NCI-H2171 treated with DMSO at 0.1 percent for 48 hours (cell line): ENCODE measurements at regions not wholly inside any gene's neighbourhood (a gene's known extent, or its start where the extent isn't known, plus 50 kb on each side); places are given as distances from the start of the nearest gene placed in this dataset.

Source experiments
- DNase-seq: peaks from one replicate; lab custom pipeline; 2025; lab: John Stamatoyannopoulos, UW

DNA sequence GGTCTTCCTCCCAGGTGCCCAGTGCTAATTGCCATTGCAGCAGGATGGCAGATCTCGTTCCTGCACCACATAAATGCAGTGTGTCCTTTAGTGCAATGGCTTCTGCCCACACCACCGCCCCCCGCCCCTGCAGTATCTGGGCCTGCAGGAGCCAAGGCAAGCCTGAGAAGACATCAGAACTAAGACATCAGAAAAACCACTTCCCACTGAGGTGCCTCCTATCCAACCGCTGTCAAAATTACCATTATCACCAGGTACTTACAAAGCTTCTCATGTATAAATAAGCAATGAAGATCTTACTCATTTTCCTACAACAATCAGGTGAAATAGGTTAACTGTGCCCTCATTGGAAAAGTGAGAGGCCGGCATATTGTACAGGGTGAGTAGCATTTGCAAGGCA is 228.8 kb downstream of the FBXO15 start:
- no peak for DNase-seq

DNA sequence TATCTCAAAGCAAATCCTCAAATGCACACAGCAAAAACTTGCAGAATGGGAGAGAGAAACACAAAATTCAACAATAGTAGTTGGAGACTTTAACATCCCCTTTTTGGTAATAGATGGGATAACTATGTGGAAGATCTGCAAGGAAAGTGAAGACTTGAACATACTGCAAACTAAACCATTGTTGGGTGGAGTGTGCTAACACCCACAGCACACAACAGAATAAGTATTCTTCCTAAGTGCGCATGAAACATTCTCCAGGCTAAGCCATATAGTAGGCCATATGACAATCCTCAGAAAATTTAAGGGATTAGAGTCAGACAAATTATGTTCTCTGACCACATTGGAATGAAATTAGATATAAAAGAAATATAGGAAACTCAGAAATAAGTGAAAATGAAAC is 230.6 kb downstream of the FBXO15 start:
- DNase-seq = no peak

DNA sequence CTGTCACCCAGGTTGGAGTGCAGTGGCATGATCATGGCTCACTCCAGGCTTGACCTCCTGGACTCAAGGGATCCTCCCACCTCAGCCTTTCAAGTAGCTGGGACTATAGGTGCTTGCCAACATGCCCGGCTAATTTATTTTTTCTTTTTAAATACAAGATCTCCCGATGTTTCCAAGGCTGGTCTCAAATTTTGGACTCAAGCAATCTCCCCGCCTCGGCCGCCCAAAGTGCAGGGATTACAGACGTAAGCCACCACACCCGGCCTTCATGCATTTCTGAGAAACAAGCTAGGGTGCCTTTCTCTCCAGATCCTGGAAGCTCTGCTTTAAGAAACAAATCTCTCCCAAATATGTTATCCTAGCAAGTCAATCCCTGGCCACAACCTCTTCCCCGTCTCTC is 234.1 kb downstream of the FBXO15 start:
- DNase-seq = no peak

DNA sequence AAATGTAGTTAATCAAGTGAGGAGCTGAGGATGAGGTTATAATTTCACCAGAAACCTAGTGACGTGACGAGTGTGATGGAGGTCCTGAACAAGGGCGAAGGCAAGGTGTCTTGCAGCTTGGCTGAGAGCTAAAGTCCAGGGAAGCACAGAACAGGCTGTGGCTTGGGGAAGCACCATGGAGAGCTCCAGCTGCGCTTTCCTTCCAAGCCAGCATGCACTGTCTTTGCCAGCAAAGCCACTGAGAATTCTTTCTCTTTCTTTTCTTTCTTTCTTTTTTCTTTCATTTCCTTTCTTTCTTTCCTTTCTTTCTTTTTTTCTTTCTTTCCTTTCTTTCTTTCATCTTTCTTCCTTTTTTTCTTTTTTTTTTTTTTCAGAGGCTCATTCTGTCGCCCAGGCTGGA is 239.3 kb downstream of the FBXO15 start:
- no peak for DNase-seq

DNA sequence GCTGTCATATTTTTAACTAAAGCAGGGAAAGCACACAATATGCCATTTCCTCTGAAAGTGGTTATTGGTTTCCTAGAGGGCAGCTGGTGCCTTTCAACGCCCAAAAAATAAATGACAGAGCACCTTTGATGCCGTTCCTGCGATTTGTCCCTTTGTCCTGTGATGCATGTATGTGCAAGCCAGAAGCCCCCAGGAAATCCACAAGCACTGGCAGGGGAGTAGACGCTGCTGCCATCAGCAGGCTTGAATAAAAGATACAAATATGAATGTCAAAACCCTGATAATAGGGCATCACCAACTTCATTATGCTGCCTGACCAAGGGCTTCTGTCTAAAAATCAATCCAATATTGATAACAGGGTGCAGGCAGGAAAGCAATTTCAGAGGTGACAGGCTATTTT is 246.1 kb downstream of the FBXO15 start:
- DNase-seq = no peak

DNA sequence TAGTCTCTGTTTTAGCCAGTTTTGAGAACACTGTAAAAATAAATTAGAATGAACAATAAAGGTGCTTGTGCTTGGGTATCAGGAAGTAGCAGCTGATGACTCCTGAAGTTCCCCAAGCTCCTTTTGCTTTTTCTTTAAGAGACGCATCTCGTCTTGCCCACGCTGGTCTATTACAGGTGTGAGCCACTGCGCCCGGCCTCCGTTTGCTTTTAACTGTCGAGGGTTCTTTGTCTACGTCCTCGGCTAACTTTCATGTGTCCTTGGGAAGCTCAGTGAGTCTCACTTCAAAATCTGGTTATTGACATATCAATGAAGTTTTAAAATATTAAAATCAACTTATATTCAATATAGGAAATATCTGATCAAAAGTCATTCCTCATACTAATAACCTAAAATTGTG is 246.5 kb downstream of the FBXO15 start:
- DNase-seq = no peak

DNA sequence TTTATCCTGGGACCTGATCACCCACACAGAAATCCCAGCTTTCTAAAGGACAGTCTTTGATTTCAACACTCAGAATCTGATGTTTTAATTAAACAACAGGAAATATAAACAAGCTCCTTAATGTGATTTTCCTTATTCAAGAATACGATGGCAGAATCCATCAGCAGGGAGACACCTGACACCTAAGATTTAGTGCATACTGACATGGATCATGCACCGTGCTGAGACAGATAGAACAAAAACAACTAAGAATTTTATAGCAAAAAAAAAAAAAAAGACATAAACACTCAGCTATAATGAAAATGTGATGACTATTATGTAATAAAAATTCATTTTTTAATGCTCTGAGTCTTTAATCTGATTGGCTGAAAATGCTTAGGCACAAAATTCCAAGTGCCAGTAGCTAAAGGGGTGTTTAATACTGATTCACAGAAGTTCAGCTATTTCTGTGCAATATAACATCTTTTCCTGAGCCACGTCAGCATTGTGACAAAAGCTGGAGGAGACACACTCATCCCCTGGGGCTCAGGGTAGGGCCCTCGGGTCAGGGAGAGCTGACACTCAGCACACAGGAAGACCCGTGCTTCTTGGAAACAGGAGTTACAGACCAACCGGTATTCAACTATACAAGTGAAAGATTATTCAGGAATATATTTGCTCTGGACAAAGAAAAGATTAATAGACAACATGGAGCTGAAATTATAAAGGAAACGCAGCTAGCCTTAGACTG is 247.4 kb downstream of the FBXO15 start:
- no peak for DNase-seq

DNA sequence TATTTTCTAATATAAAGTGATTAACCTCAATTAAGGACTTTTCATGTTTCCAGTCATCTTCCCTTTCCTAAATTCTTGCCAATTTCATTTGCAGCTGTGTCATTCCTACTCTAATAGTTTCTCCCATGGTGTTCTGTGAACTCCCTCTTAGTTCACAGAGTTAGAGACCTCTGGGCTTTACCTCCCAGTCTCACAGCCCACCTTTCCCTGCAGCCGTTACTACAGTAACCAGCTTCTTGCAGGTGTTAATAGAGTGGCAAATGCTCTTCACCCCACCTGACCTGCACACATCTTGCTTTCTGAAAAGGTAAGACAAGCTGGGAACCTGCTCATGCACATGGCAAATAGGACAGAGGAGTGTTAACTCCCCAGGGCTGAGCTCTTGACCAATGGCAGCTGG is 250.1 kb downstream of the FBXO15 start:
- no peak for DNase-seq

DNA sequence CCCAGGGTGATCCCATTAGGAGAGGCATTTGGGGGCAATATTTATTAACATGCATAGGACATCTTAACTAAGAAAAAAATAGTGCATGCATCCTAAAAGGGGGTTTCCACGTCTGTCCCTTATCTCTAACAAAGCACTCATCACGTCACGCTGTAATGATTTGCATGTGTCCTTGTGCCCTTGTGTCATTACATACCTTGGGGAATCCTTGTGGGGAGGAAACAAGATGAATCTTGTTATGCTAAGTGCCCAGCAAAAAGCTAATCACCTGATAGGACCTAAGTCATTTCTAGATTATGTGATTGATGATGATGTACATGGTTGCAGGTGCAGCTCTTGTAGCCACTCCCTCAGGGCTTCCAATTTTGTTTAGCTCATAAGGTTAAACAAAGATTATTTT is 250.9 kb downstream of the FBXO15 start:
- DNase-seq = no peak

DNA sequence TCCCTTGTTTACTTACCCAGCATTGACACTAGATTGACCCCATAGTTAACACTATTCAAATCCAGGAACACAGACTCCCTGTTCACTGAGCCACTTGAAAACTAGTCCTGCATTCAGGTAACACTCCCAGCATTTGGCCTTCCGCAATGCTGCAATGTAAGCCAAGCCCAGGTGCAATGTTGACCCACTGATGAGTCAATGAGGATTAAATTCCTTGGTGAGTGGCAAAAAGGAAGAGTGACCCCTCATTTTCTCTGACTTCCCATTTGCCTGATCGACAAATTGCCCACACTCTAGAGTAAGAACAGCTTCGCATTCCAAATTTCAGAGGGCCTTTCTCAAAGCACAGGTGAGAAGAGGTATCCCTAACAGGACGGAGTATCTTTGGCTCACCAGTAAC is 251.9 kb downstream of the FBXO15 start:
- no peak for DNase-seq

DNA sequence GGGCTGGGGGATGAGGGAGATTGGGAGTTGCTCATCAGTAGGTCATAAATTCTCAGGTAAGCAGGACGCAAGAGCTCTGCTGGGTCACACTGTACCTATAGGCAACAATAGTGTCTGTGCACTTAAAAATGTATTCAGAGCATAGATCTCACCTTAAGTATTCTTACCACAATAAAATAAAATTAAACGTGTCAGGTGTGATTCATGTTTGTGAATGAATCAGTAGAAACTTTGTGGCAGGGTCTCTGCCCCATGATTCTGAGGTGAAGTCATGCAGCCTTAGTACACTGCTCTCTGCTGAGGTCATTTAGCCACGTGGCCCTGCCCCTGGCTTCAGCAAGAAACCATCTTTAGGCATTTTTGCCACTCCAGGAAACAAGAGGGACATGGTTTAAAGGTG is 253.8 kb downstream of the FBXO15 start:
- no peak for DNase-seq

DNA sequence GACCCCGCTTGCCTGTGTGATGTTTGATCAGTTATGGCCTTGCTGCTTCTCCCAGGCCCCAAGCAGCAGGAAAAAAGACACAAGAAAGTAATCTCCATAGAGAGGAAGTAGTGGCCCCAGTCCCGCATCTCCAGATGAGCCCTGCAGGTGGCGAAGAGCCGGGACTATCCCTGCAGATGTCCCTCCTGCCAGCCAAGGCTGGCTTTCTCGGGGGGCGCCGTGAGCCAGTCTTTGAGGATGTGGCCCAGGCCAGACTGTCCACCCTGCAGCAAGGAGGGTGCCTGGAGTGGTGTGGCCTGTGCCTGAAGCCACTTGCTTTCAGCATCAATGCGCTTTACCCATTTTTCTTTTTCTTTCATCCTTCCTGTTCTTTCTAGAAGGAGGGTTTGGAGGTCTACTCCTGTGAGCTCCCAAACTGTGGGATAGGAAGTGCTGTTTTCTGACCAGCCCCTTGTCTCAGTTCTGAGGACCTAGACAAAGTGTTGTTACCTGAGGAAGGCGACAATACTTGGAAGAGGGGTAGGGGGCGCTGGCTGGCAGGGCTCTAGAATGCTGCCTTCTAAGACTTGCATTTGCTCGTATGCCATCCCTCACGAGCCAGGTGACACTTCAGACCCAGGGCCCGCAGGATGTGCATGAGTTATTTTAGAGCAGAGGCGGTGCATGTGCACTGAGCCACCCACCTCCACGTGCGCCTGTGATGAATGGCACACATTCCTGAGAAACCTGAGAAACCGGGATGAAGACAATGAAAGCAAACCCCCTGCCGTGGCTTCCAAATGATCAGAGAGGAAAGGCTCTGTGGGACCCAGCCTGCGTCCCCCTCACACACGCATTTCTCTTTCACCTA is 255.8 kb downstream of the FBXO15 start:
- no peak for DNase-seq

DNA sequence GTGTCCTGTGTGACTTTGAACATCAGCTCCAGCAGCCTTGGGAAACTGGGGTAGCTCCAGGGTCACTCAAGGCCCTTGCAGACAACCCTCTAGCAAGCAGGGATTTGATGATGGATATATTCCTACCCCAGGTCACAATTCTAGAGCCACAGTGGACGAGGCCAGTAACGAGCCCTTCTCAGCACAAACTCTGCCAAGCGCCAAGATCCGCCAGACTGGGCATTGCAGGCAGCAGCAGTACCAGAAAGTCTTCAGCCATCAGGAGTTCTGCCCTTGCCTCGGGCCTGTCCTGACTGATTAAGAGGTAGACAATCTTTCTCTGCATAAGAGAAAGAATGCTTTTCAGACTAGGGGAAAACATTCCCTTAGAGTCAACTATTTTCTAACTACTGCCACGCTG is 259.1 kb downstream of the FBXO15 start:
- no peak for DNase-seq

DNA sequence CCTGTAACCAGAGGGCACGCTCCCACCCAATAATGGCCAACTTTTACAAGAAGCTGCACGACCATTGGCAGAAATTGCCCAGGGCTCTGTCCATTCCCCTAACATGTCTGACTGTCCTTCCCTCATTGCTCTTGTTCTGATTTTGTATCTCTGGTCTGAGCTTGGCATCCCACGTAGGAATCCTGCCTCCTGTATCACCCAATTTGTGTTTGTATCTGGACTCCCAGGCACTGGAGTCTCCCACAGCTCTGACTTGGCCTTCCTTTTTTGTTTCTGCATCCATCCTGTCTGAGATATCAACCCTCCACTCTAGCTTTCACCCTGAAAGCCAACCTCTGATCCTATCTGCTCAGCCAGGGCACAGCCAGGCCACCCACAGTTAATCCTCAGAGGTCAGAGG is 259.8 kb downstream of the FBXO15 start:
- no peak for DNase-seq

DNA sequence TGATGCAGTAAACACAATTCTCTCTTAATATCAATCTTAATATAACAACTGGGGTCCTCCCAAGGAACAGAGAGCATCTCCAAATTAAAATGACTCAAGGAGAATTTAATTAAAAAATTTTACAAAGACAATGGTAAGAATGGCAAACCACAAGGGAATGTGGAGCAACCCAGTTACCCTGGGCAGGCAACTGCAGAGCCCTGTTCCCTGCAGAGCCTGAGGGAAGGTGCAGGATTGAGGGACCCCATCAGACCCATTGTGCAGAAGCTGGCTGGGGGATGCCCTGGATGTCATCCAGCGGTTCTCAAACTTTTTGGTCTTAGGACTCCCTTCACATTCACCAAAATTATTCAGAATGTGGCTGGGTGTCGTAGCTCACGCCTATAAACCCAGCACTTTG is 262.8 kb downstream of the FBXO15 start:
- DNase-seq = no peak

DNA sequence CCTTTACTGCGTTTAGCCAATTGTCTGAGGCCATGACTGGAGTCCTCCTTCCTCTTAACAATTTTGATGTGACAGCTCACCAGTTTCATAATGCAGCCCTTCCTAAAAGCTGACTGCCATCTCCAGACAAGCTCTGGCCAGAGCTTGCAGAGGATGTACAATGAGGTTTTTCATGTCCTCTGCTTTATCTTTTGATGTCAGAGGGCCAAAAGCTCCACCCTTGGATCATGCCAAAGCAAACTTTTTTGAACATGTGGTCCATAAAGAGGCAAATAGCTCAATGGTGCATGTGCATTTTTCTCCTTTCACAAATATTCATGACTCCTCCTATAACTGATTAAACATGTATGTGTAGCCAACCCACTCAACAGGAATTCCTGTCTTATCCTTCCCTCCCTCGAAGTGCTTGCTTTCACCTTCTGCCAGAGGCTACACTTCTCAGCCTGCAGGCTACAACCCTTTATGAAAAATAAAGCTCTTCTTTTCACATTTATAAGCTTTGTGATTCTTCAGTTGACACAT is 266.2 kb downstream of the FBXO15 start:
- DNase-seq = no peak

DNA sequence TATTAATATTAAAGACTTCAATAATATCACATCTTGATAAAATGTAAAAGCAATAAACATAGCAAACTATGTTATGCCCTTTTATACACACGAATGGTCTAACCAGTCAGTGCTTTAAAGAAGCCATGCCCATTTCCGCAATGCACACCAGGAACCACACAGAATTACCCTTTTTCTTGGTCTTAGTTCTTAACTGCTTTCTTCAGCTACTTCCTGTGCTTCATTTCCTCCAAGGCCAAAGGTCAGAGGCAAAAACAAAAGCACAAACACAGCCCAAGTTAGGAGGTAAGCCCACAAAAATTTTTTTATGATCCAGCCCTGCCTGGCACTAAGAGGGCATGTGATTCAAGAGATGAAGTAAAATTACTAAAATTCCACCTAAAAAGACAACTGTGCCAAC is 267.2 kb downstream of the FBXO15 start:
- DNase-seq = no peak

DNA sequence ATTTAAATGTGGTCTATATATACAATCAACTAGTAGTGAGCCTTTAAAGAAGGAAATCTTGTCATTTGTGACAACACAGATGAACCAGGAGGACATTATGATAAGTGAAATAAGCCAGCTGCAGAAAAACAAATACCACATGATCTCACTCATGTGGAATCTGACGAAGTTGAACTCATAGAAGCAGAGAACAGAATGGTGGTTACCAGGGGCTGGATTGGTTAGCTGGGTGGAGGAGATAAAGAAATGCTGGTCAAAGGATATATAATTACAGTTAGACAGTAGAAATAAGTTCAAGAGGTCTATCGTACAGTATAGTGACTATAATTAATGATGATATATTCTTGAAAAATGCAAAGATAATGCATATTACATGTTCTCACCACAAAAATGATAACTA is 267.9 kb downstream of the FBXO15 start:
- DNase-seq = no peak

DNA sequence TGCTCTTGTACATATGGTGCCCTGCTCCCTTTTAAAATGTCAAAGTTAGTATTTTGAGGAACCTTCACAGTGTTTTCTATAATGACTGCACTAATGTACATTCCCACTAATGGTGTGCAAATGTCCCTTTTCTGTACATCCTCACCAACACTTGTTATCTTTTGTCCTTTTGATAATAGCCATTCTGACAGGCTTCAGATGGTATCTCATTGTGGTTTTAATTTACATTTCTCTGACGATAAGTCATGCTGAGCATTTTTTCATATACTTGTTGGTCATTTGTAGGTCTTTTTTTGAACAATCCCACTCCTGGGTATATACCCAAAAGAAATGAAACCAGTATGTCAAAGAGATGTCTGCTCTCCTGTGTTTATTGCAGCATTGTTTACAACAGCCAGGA is 268.3 kb downstream of the FBXO15 start:
- DNase-seq = no peak

DNA sequence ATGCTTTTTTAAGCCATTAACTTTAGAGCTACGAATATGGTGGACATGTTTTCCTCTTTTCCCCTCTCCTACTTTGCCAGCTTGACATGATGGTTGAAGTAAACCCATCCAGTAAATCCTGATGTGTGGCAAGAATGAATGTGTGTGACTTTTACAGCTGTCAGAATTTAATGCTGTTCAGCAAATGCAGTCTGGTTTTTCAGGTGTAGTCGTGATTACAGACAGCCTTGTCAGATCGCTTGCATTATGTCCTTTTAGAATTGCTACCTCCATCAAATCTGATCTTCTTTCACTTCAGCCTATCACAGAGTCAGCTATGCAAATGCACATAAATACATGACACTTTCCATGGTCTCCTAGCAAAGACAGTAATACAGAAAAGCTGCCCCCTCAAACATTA is 278.5 kb downstream of the FBXO15 start:
- no peak for DNase-seq

DNA sequence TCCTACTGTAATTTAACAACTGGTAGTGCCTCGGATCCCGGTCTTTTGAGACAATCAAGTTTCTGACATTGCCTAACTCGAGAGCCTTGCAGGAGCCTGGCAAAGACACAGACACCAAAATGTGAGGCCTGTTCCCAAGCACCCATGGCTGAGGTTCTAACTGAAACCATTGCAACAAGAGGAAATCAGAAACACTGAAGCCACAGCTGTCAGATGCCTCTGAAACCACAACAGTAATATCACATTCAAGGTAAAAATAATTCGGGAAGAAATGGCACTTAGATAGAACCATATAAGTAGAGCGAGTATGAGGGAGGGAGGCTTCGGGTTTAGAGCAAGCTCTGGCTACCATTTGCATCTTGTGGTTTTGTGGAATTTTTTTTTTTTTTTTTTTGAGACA is 285.9 kb downstream of the FBXO15 start:
- DNase-seq = no peak

DNA sequence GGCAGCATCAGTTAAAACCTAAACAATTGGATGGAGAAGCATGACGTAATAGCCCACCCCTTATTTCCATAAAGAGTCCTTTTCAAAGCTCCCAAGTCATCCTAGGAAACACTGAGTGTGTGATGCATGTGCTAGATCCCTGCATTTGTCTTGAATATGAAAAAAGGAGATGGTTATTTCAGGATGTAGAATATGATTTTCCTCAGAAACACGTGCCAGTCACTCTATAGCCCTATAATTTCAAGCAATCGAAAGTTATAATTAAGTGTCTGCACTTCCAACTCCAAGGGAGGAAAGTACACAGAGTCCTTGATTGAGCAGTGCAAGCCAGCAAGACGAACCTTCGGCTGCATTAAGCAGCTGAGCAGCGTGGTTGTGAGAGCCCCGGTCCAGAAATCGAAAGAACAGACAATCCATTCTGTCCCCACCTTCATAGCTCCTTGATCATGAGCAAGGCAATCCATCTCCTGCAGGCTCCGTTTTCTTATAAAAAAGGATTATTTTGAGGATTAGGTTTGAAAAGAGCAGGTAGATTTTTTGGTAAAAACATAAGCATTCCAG is 287.7 kb downstream of the FBXO15 start:
- no peak for DNase-seq
